A673 (cell line): ENCODE measurements at regions not wholly inside any gene's neighbourhood (a gene's known extent, or its start where the extent isn't known, plus 50 kb on each side); places are given as distances from the start of the nearest gene placed in this dataset.
"Not testable (repeated sequence)": the region's sequence is repeated elsewhere in the genome, so short reads cannot be mapped to it uniquely, and the experiment has no call there.

Experiments
- CTCF ChIP-seq: fragments of 300-800, 200-600 bp; sonication (generic); conservative IDR thresholded peaks from 2 replicates; pipeline ENCODE4 v1.5.1; 2017; ENCODE audit warnings: low read depth, mild to moderate bottlenecking, antibody characterized with exemption, low read length, moderate library complexity, mixed read lengths
- EZH2 ChIP-seq: fragments of 200-600 bp; sonication (generic); IDR thresholded peaks from 2 replicates; pipeline ENCODE4 v1.6.1; 2017; ENCODE audit warnings: borderline replicate concordance, low read depth, mild to moderate bottlenecking, mixed read lengths, antibody characterized with exemption, low read length; ENCODE audit not compliant: poor library complexity, severe bottlenecking

- not testable (repeated sequence) for TF ChIP-seq CTCF, EZH2
Observed at GRCh38 chr9:103237571-103238109, 242.5 kb downstream of the CYLC2 start.
